CD4-positive, alpha-beta T cell (primary cell): ENCODE measurements at regions not wholly inside any gene's neighbourhood (a gene's known extent, or its start where the extent isn't known, plus 50 kb on each side); places are given as distances from the start of the nearest gene placed in this dataset.
A peak's percentile ranks its signal among the peaks of the same experiment; 100 is the strongest.

Experiments used
- ATAC-seq: fragments of 200-7000 bp; cut with Tn5 transposase; one replicate; pipeline ENCODE4 v1.10.0; 2022; ENCODE audit warnings: mild to moderate bottlenecking; ENCODE audit not compliant: poor library complexity
- CTCF ChIA-PET: fragments of 350-600 bp; sonication (Branson Sonifier 250); formaldehyde crosslinking; loops from one replicate; lab custom pipeline; 2021; ENCODE audit warnings: antibody characterized with exemption, inconsistent platforms; lab: Charles Lee
- POLR2A ChIA-PET: fragments of 350-600 bp; sonication (Branson Sonifier 250); formaldehyde crosslinking; loops from one replicate; lab custom pipeline; 2021; ENCODE audit warnings: antibody characterized with exemption, inconsistent platforms; lab: Charles Lee
- DNase-seq, 14 experiments: peaks; one replicate each; pipeline ENCODE4 v3.0.0-alpha.2; 2013 to 2020; ENCODE audit warnings: mixed read lengths in 2 of 14
- H3K27ac ChIP-seq, 2 donors: one replicate each; pipeline versions ENCODE4 v1.5.1 to v1.7.0; 2013; ENCODE audit warnings: low read length in 2 of 2, low read depth in 1 of 2, mild to moderate bottlenecking in 1 of 2
- H3K27me3 ChIP-seq, 2 experiments: 1 replicate in 1 of 2; 2 replicates in 1 of 2; pipeline versions ENCODE4 v1.6.1 to v1.7.0; 2013; ENCODE audit warnings: low read length in 2 of 2, control low read depth in 1 of 2, mild to moderate bottlenecking in 1 of 2, moderate library complexity in 1 of 2; ENCODE audit not compliant: insufficient read depth in 2 of 2, control insufficient read depth in 1 of 2
- H3K36me3 ChIP-seq: one replicate; pipeline ENCODE4 v1.6.1; 2013; ENCODE audit warnings: low read length, control low read depth; ENCODE audit not compliant: insufficient read depth
- H3K4me1 ChIP-seq: one replicate; pipeline ENCODE4 v1.6.1; 2013; ENCODE audit warnings: low read length, control low read depth; ENCODE audit not compliant: insufficient read depth
- H3K4me3 ChIP-seq: one replicate; pipeline ENCODE4 v1.5.1; 2013; ENCODE audit warnings: mild to moderate bottlenecking, low read length, moderate library complexity
- H3K9me3 ChIP-seq, 2 experiments: 1 replicate in 1 of 2; 2 replicates in 1 of 2; pipeline versions ENCODE4 v1.6.1 to v1.7.0; 2013; ENCODE audit warnings: low read length in 2 of 2, mild to moderate bottlenecking in 2 of 2, control low read depth in 1 of 2, moderate library complexity in 1 of 2; ENCODE audit not compliant: control insufficient read depth in 1 of 2, insufficient read depth in 1 of 2
- H3K27ac Mint-ChIP-seq: one replicate; pipeline ENCODE4 v1.8.0; 2020; ENCODE audit warnings: mixed read lengths
- H3K27me3 Mint-ChIP-seq: one replicate; pipeline ENCODE4 v1.8.0; 2021; ENCODE audit warnings: mixed read lengths
- H3K36me3 Mint-ChIP-seq: one replicate; pipeline ENCODE4 v1.8.0; 2021; ENCODE audit warnings: low read depth, mixed read lengths
- H3K4me1 Mint-ChIP-seq: one replicate; pipeline ENCODE4 v1.8.0; 2021; ENCODE audit warnings: low read depth, mixed read lengths
- H3K4me3 Mint-ChIP-seq: one replicate; pipeline ENCODE4 v1.8.0; 2020; ENCODE audit warnings: mild to moderate bottlenecking, mixed read lengths
- H3K9me3 Mint-ChIP-seq: one replicate; pipeline ENCODE4 v1.8.0; 2020; ENCODE audit warnings: mixed read lengths
- CTCF ChIP-seq: fragments of 200-600 bp; IDR thresholded peaks from one replicate; pipeline ENCODE4 v1.8.0; 2022; ENCODE audit warnings: antibody characterized with exemption, mild to moderate bottlenecking
- intact Hi-C, 2 experiments: fragments of 100-400 bp; cut with DNase I in 1 of 2; cut with micrococcal nuclease in 1 of 2; formaldehyde crosslinking; loops; one replicate each; pipeline versions ENCODE4 v1.15.1 to v1.9.0; 2023 to 2025; cut with DNase I, micrococcal nuclease

DNA sequence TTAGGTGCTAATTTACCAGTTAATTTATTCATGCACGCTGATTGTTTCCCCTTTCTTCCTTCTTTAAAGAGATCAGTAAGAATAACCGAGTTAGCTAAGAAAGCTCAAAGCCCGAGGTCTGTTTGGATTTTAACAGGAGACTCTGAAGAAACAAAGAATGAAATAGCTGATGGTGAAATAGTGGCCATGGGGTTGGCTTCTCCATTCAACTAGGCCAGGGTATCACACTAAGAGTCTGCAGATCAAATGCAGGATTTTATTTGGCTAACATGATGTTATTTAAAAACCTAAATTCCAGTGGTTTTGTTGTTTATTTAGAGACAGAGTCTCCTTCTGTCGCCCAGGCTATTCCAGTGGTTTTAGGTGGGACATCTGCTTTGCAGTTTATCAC is 65.2 kb upstream of the SYPL1 start:
- Mint-ChIP-seq H3K27ac (no peak overlapping the region), H3K4me3 (no peak overlapping the region), H3K27me3 (peaks cover 19% of the 10 kb centered on the region), H3K4me1 (peaks cover 5% of the 10 kb centered on the region), H3K9me3 (no peaks in the 10 kb centered on the region), H3K36me3 (no peaks in the 10 kb centered on the region)
- Histone ChIP-seq H3K27me3 (peaks cover 0 to 4% of the 10 kb centered on the region in 2 experiments), H3K36me3 (no peaks in the 10 kb centered on the region), H3K4me1 (peaks cover 6% of the 10 kb centered on the region), H3K9me3 (no peaks in the 10 kb centered on the region), H3K4me3 (no peak overlapping the region), H3K27ac (no peak overlapping the region)
- ATAC-seq (no peak), DNase-seq (no peak)
- TF ChIP-seq CTCF: no peak
- POLR2A ChIA-PET: interaction anchor here (1.8 kb wide), 1 partner anchor 285 kb away, joined by 12 read pairs; no protein-coding TSS in a partner anchor
- intact Hi-C loops: loop anchor here (2.0 to 10.0 kb wide), 3 partner anchors 132 to 488 kb away; partner anchors contain the start of gene CCDC71L (in 1 of the 2)
- CTCF ChIA-PET: interaction anchor here (0.6 to 4.4 kb wide), 8 partner anchors 10 to 366 kb away, joined by 3 to 81 read pairs (median 4); no protein-coding TSS in a partner anchor

- peaks cover 0 to 4% of the 10 kb centered on the region in 2 experiments for H3K27me3 ChIP-seq
- CTCF ChIA-PET: interaction anchor here (0.6 to 4.4 kb wide), 18 partner anchors 9 to 560 kb away, joined by 3 to 81 read pairs (median 3); no protein-coding TSS in a partner anchor
- Mint-ChIP-seq H3K4me3 (no peak overlapping the region), H3K4me1 (peaks cover 5% of the 10 kb centered on the region), H3K27ac (no peak overlapping the region), H3K36me3 (no peaks in the 10 kb centered on the region), H3K27me3 (peaks cover 19% of the 10 kb centered on the region), H3K9me3 (no peaks in the 10 kb centered on the region)
- no peak overlapping the region for H3K4me3 ChIP-seq
- intact Hi-C loops: loop anchor here (1.0 to 10.0 kb wide), 5 partner anchors 132 to 560 kb away; partner anchors contain the start of gene CCDC71L (in 1 of the 2)
- H3K27ac ChIP-seq: no peak overlapping the region
- H3K9me3 ChIP-seq: no peaks in the 10 kb centered on the region
- TF ChIP-seq CTCF: peak; percentile 95
- POLR2A ChIA-PET: interaction anchor here (0.6 to 1.8 kb wide), 2 partner anchors 285 to 422 kb away, joined by 3 to 12 read pairs; no protein-coding TSS in a partner anchor
- H3K36me3 ChIP-seq: no peaks in the 10 kb centered on the region
- peaks cover 6% of the 10 kb centered on the region for H3K4me1 ChIP-seq
- ATAC-seq (peak; percentile 82), DNase-seq (peak; percentile 37 to 79 (median 61))
These were observed 64.5 kb upstream of the SYPL1 start for GRCh38 chr7:106176414-106177299.

DNA sequence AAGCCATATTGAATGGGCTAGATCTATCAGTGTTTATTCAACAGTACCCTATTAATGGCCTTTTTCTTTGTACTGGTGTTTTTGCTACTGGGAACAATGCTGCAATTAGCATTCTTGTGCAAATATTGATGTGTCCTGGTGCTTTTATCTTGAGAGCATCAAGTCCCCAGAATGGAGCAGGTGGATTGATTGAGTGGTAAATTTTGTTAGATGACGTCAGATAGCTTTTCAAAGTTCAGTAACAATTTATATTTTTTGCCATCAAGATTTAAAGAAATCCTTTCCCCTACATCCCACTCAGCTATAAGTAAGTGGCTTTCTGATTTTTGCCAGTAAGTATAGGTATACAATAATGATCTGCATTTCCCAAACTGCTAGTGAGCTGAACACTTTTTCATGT is 63.4 kb upstream of the SYPL1 start:
- H3K27me3 ChIP-seq: peaks cover 0 to 4% of the 10 kb centered on the region in 2 experiments
- Mint-ChIP-seq H3K4me3 (no peak overlapping the region), H3K36me3 (no peaks in the 10 kb centered on the region), H3K9me3 (no peaks in the 10 kb centered on the region), H3K27me3 (peaks cover 19% of the 10 kb centered on the region), H3K27ac (no peak overlapping the region), H3K4me1 (peaks cover 5% of the 10 kb centered on the region)
- no peak for TF ChIP-seq CTCF
- DNase-seq (no peak), ATAC-seq (no peak)
- CTCF ChIA-PET: interaction anchor here (4.4 kb wide), 1 partner anchor 287 kb away, joined by 81 read pairs; no protein-coding TSS in a partner anchor
- no peaks in the 10 kb centered on the region for H3K36me3 ChIP-seq
- no peak overlapping the region for H3K4me3 ChIP-seq
- peaks cover 6% of the 10 kb centered on the region for H3K4me1 ChIP-seq
- no peak overlapping the region for H3K27ac ChIP-seq
- no peaks in the 10 kb centered on the region for H3K9me3 ChIP-seq
- intact Hi-C loops: loop anchor here in 1 of 2 experiments (5.0 to 10.0 kb wide), 2 partner anchors 137 to 489 kb away; partner anchors contain the start of gene CCDC71L
- POLR2A ChIA-PET: no interaction called here
